Neural progenitor cell (in vitro differentiated cells): ENCODE measurements at regions not wholly inside any gene's neighbourhood (a gene's known extent, or its start where the extent isn't known, plus 50 kb on each side); places are given as distances from the start of the nearest gene placed in this dataset.

Experiments
- DNase-seq: peaks from one replicate; pipeline ENCODE4 v3.0.0-alpha.2; 2016; ENCODE audit warnings: low spot score
- H2AFZ ChIP-seq: fragments of 200-600 bp; sonication (generic); replicated peaks from 2 replicates; pipeline ENCODE4 v1.6.1; 2016; ENCODE audit warnings: antibody characterized with exemption
- H3F3A ChIP-seq: fragments of 200-600 bp; sonication (generic); 2 replicates; pipeline ENCODE4 v1.6.1; 2016; ENCODE audit warnings: antibody characterized with exemption, low read depth
- H3K27ac ChIP-seq: fragments of 200-600 bp; sonication (generic); 2 replicates; pipeline ENCODE4 v1.5.1; 2016; ENCODE audit warnings: mild to moderate bottlenecking
- H3K27me3 ChIP-seq: fragments of 200-600 bp; sonication (generic); 2 replicates; pipeline ENCODE4 v1.6.1; 2016; ENCODE audit warnings: mild to moderate bottlenecking, moderate library complexity
- H3K36me3 ChIP-seq: fragments of 200-600 bp; sonication (generic); 2 replicates; pipeline ENCODE4 v1.5.1; 2016
- H3K4me1 ChIP-seq: fragments of 200-600 bp; sonication (generic); 2 replicates; pipeline ENCODE4 v1.6.1; 2016; ENCODE audit warnings: mixed run types
- H3K4me2 ChIP-seq: fragments of 200-600 bp; sonication (generic); 2 replicates; pipeline ENCODE4 v1.6.1; 2016
- H3K4me3 ChIP-seq: fragments of 200-600 bp; sonication (generic); 2 replicates; pipeline ENCODE4 v1.5.1; 2016
- H3K79me2 ChIP-seq: fragments of 200-600 bp; sonication (generic); 2 replicates; pipeline ENCODE4 v1.6.1; 2016; ENCODE audit warnings: low read depth
- H3K9ac ChIP-seq: fragments of 200-600 bp; sonication (generic); 2 replicates; pipeline ENCODE4 v1.6.1; 2016
- H3K9me3 ChIP-seq: fragments of 200-600 bp; sonication (generic); 2 replicates; pipeline ENCODE4 v1.5.1; 2016; ENCODE audit warnings: low read depth
- H4K20me1 ChIP-seq: fragments of 200-600 bp; sonication (generic); 2 replicates; pipeline ENCODE4 v1.6.1; 2016; ENCODE audit warnings: low read depth
- H3K27ac Mint-ChIP-seq: 3 replicates; pipeline ENCODE4 v1.8.0; 2021; ENCODE audit warnings: mixed read lengths
- H3K27me3 Mint-ChIP-seq: 2 replicates; pipeline ENCODE4 v1.8.0; 2022; ENCODE audit warnings: low read depth, mild to moderate bottlenecking, inconsistent platforms, moderate library complexity, mixed read lengths; ENCODE audit not compliant: insufficient read depth
- H3K36me3 Mint-ChIP-seq: 3 replicates; pipeline ENCODE4 v1.8.0; 2021; ENCODE audit warnings: mixed read lengths
- H3K4me1 Mint-ChIP-seq: 3 replicates; pipeline ENCODE4 v1.8.0; 2021; ENCODE audit warnings: mixed read lengths
- H3K4me3 Mint-ChIP-seq: 3 replicates; pipeline ENCODE4 v1.8.0; 2021; ENCODE audit warnings: mild to moderate bottlenecking, moderate library complexity, mixed read lengths
- H3K9me3 Mint-ChIP-seq: 3 replicates; pipeline ENCODE4 v1.8.0; 2020; ENCODE audit warnings: mixed read lengths
- CTCF ChIP-seq: fragments of 200-600 bp; sonication (generic); IDR thresholded peaks from 2 replicates; pipeline ENCODE4 v1.5.1; 2017; ENCODE audit warnings: antibody characterized with exemption, mild to moderate bottlenecking
- EZH2 ChIP-seq: fragments of 200-600 bp; sonication (generic); IDR thresholded peaks from 2 replicates; pipeline ENCODE4 v1.6.1; 2017; ENCODE audit warnings: antibody characterized with exemption, mild to moderate bottlenecking, moderate library complexity
- EZH2phosphoT487 ChIP-seq: fragments of 200-600 bp; sonication (generic); IDR thresholded peaks from 2 replicates; pipeline ENCODE4 v1.6.1; 2017; ENCODE audit warnings: antibody characterized with exemption

GRCh38 chr4:170391066-170391740 is 301.4 kb upstream of the AADAT start:
- Histone ChIP-seq H3K4me1 (no peaks in the 10 kb centered on the region), H3K9me3 (no peaks in the 10 kb centered on the region), H2AFZ (no peak overlapping the region), H3K4me3 (no peak overlapping the region), H4K20me1 (no peaks in the 10 kb centered on the region), H3K36me3 (no peaks in the 10 kb centered on the region), H3K79me2 (no peaks in the 10 kb centered on the region), H3K27me3 (no peaks in the 10 kb centered on the region), H3K9ac (no peak overlapping the region), H3K27ac (no peak overlapping the region), H3F3A (no peaks in the 10 kb centered on the region), H3K4me2 (no peak overlapping the region)
- TF ChIP-seq EZH2phosphoT487 = no peak
- no peak for TF ChIP-seq CTCF
- Mint-ChIP-seq H3K9me3 (no peaks in the 10 kb centered on the region), H3K27me3 (no peaks in the 10 kb centered on the region), H3K4me1 (peaks cover 2% of the 10 kb centered on the region), H3K36me3 (no peaks in the 10 kb centered on the region), H3K4me3 (no peak overlapping the region), H3K27ac (no peak overlapping the region)
- DNase-seq = peak; percentile 9

GRCh38 chr4:170389411-170389810 is 299.7 kb upstream of the AADAT start:
- H3K9ac ChIP-seq = no peak overlapping the region
- H3K27ac Mint-ChIP-seq = no peak overlapping the region
- H3K36me3 Mint-ChIP-seq = no peaks in the 10 kb centered on the region
- no peak for TF ChIP-seq CTCF
- TF ChIP-seq EZH2 = no peak
- H3K79me2 ChIP-seq = no peaks in the 10 kb centered on the region
- H3K27ac ChIP-seq = no peak overlapping the region
- no peaks in the 10 kb centered on the region for H3K27me3 ChIP-seq
- H3F3A ChIP-seq = no peaks in the 10 kb centered on the region
- H4K20me1 ChIP-seq = no peaks in the 10 kb centered on the region
- no peaks in the 10 kb centered on the region for H3K36me3 ChIP-seq
- H3K4me1 ChIP-seq = no peaks in the 10 kb centered on the region
- peaks cover 6% of the 10 kb centered on the region for H3K9me3 Mint-ChIP-seq
- H3K27me3 Mint-ChIP-seq = no peaks in the 10 kb centered on the region
- no peak overlapping the region for H3K4me3 ChIP-seq
- no peak for DNase-seq
- peaks cover 2% of the 10 kb centered on the region for H3K4me1 Mint-ChIP-seq
- no peak overlapping the region for H3K4me2 ChIP-seq
- H3K4me3 Mint-ChIP-seq = no peak overlapping the region
- H3K9me3 ChIP-seq = no peaks in the 10 kb centered on the region
- H2AFZ ChIP-seq = no peak overlapping the region

GRCh38 chr4:170388255-170388654 is 298.5 kb upstream of the AADAT start:
- no peaks in the 10 kb centered on the region for H3K36me3 Mint-ChIP-seq
- peaks cover 11% of the 10 kb centered on the region for H3K9me3 Mint-ChIP-seq
- Histone ChIP-seq H3F3A (no peaks in the 10 kb centered on the region), H4K20me1 (no peaks in the 10 kb centered on the region), H3K9ac (no peak overlapping the region), H3K4me1 (no peaks in the 10 kb centered on the region), H3K27me3 (no peaks in the 10 kb centered on the region), H3K27ac (no peak overlapping the region), H3K79me2 (no peaks in the 10 kb centered on the region), H3K36me3 (no peaks in the 10 kb centered on the region), H3K9me3 (no peaks in the 10 kb centered on the region), H3K4me2 (no peak overlapping the region), H2AFZ (no peak overlapping the region), H3K4me3 (no peak overlapping the region)
- H3K27me3 Mint-ChIP-seq = no peaks in the 10 kb centered on the region
- no peak overlapping the region for H3K4me3 Mint-ChIP-seq
- no peak overlapping the region for H3K27ac Mint-ChIP-seq
- TF ChIP-seq EZH2phosphoT487 (no peak), CTCF (no peak), EZH2 (no peak)
- peaks cover 2% of the 10 kb centered on the region for H3K4me1 Mint-ChIP-seq
- DNase-seq = no peak
